ENCODE measurements at regions not wholly inside any gene's neighbourhood (a gene's known extent, or its start where the extent isn't known, plus 50 kb on each side); places are given as distances from the start of the nearest gene placed in this dataset.

- H3K9me3 ChIP-seq (ENCODE audit: severe bottlenecking) = no peaks in the 10 kb centered on the region
- no peaks in the 10 kb centered on the region for H3K27me3 ChIP-seq (ENCODE audit: insufficient read depth, low read depth, severe bottlenecking)
- peak overlapping the region; percentile 33 for H3K4me3 ChIP-seq (ENCODE audit: low read depth, low read length)
- peak overlapping the region; percentile 75 for H3K27ac ChIP-seq
- no peak for DNase-seq
- no peak for TF ChIP-seq CTCF (IDR thresholded peaks at IDR 0.05; ENCODE audit: low read depth, low read length)
- H3K36me3 ChIP-seq = no peaks in the 10 kb centered on the region
These were observed 362.4 kb downstream of the MN1 start for GRCh38 chr22:27439131-27439530.

- H3K27ac ChIP-seq = no peak overlapping the region
These were observed 361.2 kb downstream of the MN1 start for GRCh38 chr22:27440304-27440865.

GRCh38 chr22:27441706-27442475, 359.7 kb downstream of the MN1 start:
- DNase-seq = no peak
- Histone ChIP-seq H3K27me3 (ENCODE audit: insufficient read depth, low read depth, severe bottlenecking) (no peaks in the 10 kb centered on the region), H3K9me3 (ENCODE audit: severe bottlenecking) (no peaks in the 10 kb centered on the region), H3K4me3 (ENCODE audit: low read depth, low read length) (no peak overlapping the region), H3K27ac (no peak overlapping the region), H3K36me3 (no peaks in the 10 kb centered on the region)
- no peak for TF ChIP-seq CTCF (IDR thresholded peaks at IDR 0.05; ENCODE audit: low read depth, low read length)

More at GRCh38 chr22:27440304-27440865, 361.2 kb downstream of the MN1 start:
- Histone ChIP-seq H3K36me3 (no peaks in the 10 kb centered on the region), H3K9me3 (ENCODE audit: severe bottlenecking) (no peaks in the 10 kb centered on the region), H3K4me3 (ENCODE audit: low read depth, low read length) (no peak overlapping the region), H3K27me3 (ENCODE audit: insufficient read depth, low read depth, severe bottlenecking) (no peaks in the 10 kb centered on the region)
- no peak for DNase-seq
- no peak for TF ChIP-seq CTCF (IDR thresholded peaks at IDR 0.05; ENCODE audit: low read depth, low read length)

- no peak for TF ChIP-seq CTCF (IDR thresholded peaks at IDR 0.05; ENCODE audit: low read depth, low read length)
- H3K27ac ChIP-seq = no peak overlapping the region
- H3K4me3 ChIP-seq (ENCODE audit: low read depth, low read length) = no peak overlapping the region
- no peak for DNase-seq
- no peaks in the 10 kb centered on the region for H3K9me3 ChIP-seq (ENCODE audit: severe bottlenecking)
- H3K36me3 ChIP-seq = no peaks in the 10 kb centered on the region
- no peaks in the 10 kb centered on the region for H3K27me3 ChIP-seq (ENCODE audit: insufficient read depth, low read depth, severe bottlenecking)
These were observed 358.2 kb downstream of the MN1 start for GRCh38 chr22:27443306-27443705.

GRCh38 chr22:27445881-27446280, 355.7 kb downstream of the MN1 start:
- no peaks in the 10 kb centered on the region for H3K27me3 ChIP-seq (ENCODE audit: insufficient read depth, low read depth, severe bottlenecking)
- no peaks in the 10 kb centered on the region for H3K36me3 ChIP-seq
- no peak overlapping the region for H3K27ac ChIP-seq
- TF ChIP-seq CTCF (IDR thresholded peaks at IDR 0.05; ENCODE audit: low read depth, low read length) = no peak
- no peak for DNase-seq
- H3K9me3 ChIP-seq (ENCODE audit: severe bottlenecking) = peaks cover 4% of the 10 kb centered on the region
- H3K4me3 ChIP-seq (ENCODE audit: low read depth, low read length) = no peak overlapping the region
